Right ventricle myocardium inferior (tissue), 1 donor: ENCODE measurements at regions not wholly inside any gene's neighbourhood (a gene's known extent, or its start where the extent isn't known, plus 50 kb on each side); places are given as distances from the start of the nearest gene placed in this dataset.

Experiments used
- ATAC-seq: fragments of 200-7000 bp; cut with Tn5 transposase; one replicate; pipeline ENCODE4 v1.9.1; 2020; ENCODE audit warnings: mild to moderate bottlenecking, moderate library complexity
- DNase-seq: peaks from one replicate; pipeline ENCODE4 v3.0.0; 2021; ENCODE audit errors: missing footprints
- intact Hi-C: fragments of 100-400 bp; cut with DNase I; formaldehyde crosslinking; loops from one replicate; pipeline ENCODE4 v1.11.0; 2022
- donor health status: DM: no; HTN: yes; CAD: no; lungs with severe emphysema.

- DNase-seq: no peak
- intact Hi-C loops: no loop called here
- no peak for ATAC-seq
Observed at GRCh38 chr12:131371401-131372170, 339.3 kb upstream of the SFSWAP start.

DNA sequence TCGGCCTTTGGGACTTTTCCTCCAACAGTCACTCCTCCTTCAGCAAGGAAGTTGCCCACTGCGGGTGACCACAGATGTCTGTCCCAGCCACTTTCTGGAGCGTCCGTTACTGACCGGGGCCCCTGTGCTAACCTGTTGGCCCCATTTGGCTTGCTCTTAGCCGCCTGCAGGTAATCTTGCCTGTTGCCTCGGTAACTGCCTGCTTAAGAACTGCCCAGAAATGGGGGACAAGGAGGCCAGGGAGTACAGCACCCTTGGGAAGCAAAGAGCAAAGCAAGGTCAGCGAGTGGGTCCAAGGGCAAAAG lies 338.8 kb upstream of the SFSWAP start:
- ATAC-seq (no peak), DNase-seq (no peak)
- intact Hi-C loops: no loop called here

DNA sequence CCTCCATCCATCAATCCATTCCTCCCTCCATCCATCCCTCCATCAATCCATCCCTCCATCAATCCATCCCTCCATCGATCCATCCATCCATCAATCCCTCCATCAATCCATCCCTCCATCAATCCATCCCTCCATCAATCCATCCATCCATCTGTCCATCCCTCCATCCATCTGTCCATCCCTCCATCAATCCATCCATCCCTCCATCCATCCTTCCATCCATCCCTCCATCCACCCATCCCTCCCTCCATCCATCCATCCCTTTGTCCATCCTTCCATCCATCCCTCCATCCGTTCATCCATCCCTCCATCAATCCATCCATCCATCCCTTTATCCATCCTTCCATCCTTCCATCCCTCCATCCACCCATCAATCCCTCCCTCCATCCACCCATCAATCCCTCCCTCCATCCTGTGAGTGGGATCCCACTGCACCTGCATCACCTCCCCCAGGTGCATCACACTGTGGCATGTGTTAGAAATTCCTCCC lies 338.1 kb upstream of the SFSWAP start:
- no peak for ATAC-seq
- intact Hi-C loops: no loop called here
- no peak for DNase-seq

GRCh38 chr12:131375261-131375971 lies 335.5 kb upstream of the SFSWAP start:
- ATAC-seq (no peak), DNase-seq (no peak)

DNA sequence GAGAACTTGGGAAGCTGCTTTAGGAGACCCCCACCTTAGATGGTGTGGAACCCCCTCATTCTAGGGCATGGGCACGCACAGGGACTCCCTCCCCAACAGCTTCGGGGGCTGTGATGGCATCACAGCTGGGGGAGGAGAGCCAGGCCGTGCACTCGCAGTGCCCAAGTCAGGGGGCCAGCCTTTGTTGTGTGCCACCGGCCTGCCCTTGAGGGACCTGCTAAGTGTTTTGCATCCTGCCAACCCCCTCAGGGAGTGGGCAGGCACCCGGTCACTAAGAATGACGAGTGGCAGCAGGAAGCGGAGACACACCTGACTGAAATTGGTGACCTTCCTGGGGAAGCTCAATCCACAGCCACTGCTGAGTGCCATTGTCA lies 334.9 kb upstream of the SFSWAP start:
- intact Hi-C loops: no loop called here
- ATAC-seq: no peak
- DNase-seq: no peak

More at GRCh38 chr12:131375261-131375971, 335.5 kb upstream of the SFSWAP start:
- intact Hi-C loops: no loop called here

- ATAC-seq (no peak), DNase-seq (no peak)
- intact Hi-C loops: no loop called here
Observed at GRCh38 chr12:131378176-131378842, 332.6 kb upstream of the SFSWAP start.

GRCh38 chr12:131378861-131379665 lies 331.8 kb upstream of the SFSWAP start:
- intact Hi-C loops: no loop called here
- ATAC-seq (no peak), DNase-seq (no peak)

GRCh38 chr12:131379738-131380137 lies 331.2 kb upstream of the SFSWAP start:
- no peak for ATAC-seq

DNA sequence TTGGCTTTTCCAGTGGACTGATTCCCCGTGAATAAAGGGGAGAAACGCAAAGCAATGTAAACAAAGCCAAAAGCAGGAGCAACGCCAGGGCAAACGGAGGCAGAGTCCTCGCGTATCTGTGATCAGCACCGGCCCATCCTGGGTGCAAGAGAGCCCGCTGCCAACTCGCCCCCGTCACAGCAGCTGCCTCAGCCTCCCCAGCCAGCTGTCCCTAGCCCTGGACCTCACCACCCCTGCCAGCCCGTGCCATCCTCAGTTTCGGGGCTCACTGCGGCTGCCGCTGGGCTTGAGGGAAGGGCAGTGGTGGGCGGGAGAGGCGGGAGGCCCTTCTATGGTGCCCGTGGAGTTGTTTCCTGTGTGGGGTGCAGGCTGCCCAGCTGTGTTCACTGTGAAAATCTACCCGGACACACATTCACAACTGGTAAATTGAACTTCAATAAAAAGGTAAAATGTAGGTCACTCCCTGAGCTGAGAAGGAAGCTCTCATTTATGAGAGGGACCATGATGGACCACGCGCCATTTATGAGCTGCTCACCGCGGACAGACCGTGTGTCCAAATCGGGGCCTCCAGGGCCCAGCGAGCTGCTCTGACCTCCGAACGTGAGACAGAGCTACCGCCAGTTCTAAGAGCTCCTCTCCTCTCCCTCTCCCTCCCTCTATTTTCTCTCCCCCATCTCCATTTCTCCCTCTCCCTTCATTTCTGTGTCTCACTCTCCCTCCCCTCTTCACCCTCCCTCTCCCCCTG lies 330.5 kb upstream of the SFSWAP start:
- ATAC-seq (no peak), DNase-seq (no peak)
- intact Hi-C loops: no loop called here

More at GRCh38 chr12:131379738-131380137, 331.2 kb upstream of the SFSWAP start:
- no peak for DNase-seq
- intact Hi-C loops: no loop called here

- DNase-seq (no peak), ATAC-seq (no peak)
- intact Hi-C loops: no loop called here
Observed at GRCh38 chr12:131380965-131381705, 329.8 kb upstream of the SFSWAP start.

- intact Hi-C loops: no loop called here
- no peak for DNase-seq
- ATAC-seq: no peak
Observed at GRCh38 chr12:131381716-131382430, 329.0 kb upstream of the SFSWAP start.

DNA sequence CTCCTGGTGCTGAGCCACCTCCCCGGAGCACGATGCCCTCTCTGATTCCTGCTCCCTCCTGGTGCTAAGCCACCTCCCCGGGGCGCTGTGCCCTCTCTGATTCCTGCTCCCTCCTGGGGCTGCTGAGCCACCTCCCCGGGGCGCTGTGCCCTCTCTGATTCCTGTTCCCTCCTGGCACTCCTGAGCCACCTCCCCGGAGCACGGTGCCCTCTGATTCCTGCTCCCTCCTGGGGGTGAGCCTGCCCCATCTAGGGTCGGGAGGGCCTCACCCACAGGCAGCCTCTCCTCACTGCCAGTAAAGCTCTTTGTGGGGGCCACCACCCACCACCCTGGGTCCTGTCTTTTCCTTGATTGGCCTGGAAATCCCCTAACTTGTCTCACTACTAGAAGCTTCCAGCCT lies 327.6 kb upstream of the SFSWAP start:
- intact Hi-C loops: no loop called here
- ATAC-seq: no peak
- DNase-seq: no peak

DNA sequence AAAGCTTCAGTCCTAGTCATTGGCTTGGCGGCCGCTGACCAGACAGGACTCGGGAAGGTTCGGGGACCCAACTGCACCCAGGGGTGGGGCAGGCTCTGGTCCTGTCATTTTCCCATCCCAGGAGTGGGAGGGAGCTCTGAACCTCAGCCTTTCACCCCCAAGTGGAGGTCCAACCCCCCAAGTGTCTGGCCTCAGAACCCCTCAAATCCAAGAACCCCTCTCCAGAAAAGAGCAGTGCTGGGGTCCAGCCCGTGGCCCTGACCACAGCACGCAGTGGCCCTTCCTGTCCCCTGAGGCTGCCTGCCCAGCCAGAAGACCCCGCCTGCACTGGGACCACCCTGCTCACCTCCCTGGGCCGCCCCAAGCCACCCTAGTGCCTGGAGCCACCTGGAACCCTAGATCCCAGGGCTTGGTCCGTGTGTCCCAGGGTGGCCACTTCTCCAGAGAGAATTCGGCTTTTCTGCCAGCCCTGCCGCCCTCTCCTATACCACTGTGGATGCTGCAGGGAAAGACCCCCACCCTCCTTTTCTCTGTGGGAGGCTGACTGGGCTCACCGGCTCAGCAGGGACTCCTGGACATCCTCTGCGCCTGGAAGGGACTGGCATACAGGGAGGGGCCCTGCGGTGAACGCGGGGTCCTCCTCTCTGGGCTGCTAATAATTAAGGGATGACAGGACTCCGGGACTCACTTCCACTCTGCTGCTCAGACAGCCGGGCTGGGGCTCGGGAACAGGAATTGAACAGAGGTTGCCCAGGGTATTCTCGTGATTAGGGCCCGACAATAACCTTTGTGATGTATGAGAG lies 326.9 kb upstream of the SFSWAP start:
- intact Hi-C loops: no loop called here

GRCh38 chr12:131384544-131384855 lies 326.4 kb upstream of the SFSWAP start:
- intact Hi-C loops: no loop called here
- DNase-seq (no peak), ATAC-seq (no peak)

More for the DNA sequence above, 326.9 kb upstream of the SFSWAP start:
- no peak for ATAC-seq
- no peak for DNase-seq

DNA sequence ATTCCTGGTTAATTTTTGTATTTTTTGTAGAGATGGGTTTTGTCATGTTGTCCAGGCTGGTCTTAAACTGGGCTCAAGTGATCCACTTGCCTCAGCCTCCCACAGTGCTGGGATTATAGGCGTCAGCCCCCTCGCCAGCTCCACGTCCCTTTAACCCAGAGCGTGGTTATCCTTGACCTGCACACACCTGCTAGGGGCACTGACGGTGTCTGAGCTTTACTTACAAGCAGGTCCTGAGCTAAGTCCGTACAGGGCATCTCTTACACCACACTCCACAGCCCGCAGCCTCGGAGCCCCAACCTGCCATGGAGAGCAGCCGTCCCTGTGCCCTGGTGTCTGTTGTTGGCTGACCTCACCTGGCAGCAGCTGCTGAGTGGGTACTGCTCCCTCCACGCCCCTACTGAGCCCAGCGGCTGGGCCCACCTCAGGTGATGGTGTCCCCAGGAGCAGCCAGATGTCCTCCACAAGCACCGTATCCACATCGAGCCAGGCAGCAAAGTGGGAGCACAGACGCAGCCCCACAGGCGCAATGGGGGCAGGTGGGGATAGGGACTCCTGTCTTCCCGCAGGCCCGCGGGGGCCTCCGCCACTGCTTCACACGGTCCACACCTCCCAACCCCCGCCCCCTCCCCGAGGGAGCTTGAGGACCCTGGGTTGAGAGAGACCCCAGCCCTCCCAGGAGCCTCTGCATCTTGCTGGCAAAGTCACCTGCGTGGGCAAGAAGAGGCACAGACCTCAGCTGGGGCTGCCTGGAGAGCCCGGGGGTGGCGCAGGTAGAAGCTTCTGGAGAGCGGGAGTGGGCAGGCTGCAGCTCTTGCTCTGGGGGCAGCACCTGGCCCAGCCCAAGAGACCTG lies 325.4 kb upstream of the SFSWAP start:
- DNase-seq (no peak), ATAC-seq (no peak)
- intact Hi-C loops: no loop called here

DNA sequence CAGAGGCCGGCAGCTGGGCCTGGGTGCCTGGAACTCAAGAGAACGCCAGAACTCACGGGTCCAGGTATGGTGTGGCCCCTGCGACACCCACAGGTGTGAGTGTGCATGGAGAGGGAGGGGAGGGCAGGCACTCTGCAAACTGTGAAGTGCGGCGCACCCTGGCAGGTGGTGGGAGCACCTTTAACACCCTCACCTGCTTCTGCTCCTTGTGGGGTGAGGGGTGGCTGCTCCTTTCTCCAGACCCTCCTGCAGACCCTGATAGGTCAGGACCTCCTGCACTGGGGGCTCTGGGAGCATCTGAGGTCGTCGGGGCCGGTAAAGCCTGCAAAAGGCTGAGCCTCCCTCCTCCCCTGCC lies 324.7 kb upstream of the SFSWAP start:
- ATAC-seq (peak; percentile 32), DNase-seq (no peak)
- intact Hi-C loops: no loop called here
